Prostate gland (tissue), 2 donors: ENCODE measurements at regions not wholly inside any gene's neighbourhood (a gene's known extent, or its start where the extent isn't known, plus 50 kb on each side); places are given as distances from the start of the nearest gene placed in this dataset.

Experiments used
- CTCF ChIP-seq, 4 experiments: fragments of 200-600 bp in 2 of 4; fragments of 450-650 bp in 2 of 4; sonication (generic) in 2 of 4; IDR thresholded peaks; 1 replicate in 3 of 4; 2 replicates in 1 of 4; pipeline ENCODE4 v1.5.1; 2016 to 2019; ENCODE audit warnings: antibody characterized with exemption in 4 of 4, mild to moderate bottlenecking in 2 of 4, moderate library complexity in 2 of 4
- POLR2A ChIP-seq: fragments of 450-650 bp; IDR thresholded peaks from one replicate; pipeline ENCODE4 v1.6.1; 2016; ENCODE audit warnings: antibody characterized with exemption, mild to moderate bottlenecking

GRCh38 chr3:14322667-14323295, 79.6 kb upstream of the SLC6A6 start:
- TF ChIP-seq POLR2A (no peak), CTCF (IDR thresholded peaks at IDR 0.05) (no peak)
